NB4 (cell line): ENCODE measurements at regions not wholly inside any gene's neighbourhood (a gene's known extent, or its start where the extent isn't known, plus 50 kb on each side); places are given as distances from the start of the nearest gene placed in this dataset.

ENCODE experiments used
- POLR2A ChIP-seq: IDR thresholded peaks from 2 replicates; pipeline ENCODE4 v1.6.1; 2011; ENCODE audit warnings: mild to moderate bottlenecking; ENCODE audit not compliant: insufficient read length; ENCODE audit errors: extremely low read depth
- TF ChIP-seq, protein P1 (sequence below): IDR thresholded peaks from one replicate; pipeline ENCODE4 v1.5.1; 2012; ENCODE audit warnings: low read depth, low read length
- TF ChIP-seq, protein P2 (sequence below): IDR thresholded peaks from 2 replicates; pipeline ENCODE4 v1.6.1; 2011; ENCODE audit warnings: low read depth, low read length

DNA sequence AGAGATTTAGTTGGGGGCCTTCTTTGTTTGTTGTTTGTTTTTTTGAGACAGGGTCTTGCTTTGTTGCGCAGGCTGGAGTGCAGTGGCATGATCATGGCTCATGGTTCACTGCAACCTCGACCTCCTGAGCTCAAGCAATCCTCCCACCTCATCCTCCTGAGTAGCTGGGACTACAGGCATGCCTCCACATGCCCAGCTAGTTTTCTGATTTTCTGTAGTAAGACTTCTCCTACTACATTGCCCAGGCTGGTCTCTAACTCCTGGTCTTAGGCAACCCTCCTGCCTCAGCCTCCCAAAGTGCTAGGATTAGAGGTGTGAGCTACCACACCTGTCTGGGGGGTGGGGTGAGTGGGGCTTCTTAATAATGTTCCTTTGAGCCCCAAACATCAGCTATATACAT lies 148.3 kb upstream of the ADAMTS9 start:
- TF ChIP-seq, protein P1, sequence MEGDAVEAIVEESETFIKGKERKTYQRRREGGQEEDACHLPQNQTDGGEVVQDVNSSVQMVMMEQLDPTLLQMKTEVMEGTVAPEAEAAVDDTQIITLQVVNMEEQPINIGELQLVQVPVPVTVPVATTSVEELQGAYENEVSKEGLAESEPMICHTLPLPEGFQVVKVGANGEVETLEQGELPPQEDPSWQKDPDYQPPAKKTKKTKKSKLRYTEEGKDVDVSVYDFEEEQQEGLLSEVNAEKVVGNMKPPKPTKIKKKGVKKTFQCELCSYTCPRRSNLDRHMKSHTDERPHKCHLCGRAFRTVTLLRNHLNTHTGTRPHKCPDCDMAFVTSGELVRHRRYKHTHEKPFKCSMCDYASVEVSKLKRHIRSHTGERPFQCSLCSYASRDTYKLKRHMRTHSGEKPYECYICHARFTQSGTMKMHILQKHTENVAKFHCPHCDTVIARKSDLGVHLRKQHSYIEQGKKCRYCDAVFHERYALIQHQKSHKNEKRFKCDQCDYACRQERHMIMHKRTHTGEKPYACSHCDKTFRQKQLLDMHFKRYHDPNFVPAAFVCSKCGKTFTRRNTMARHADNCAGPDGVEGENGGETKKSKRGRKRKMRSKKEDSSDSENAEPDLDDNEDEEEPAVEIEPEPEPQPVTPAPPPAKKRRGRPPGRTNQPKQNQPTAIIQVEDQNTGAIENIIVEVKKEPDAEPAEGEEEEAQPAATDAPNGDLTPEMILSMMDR = no peak
- TF ChIP-seq POLR2A = no peak
- TF ChIP-seq, protein P2, sequence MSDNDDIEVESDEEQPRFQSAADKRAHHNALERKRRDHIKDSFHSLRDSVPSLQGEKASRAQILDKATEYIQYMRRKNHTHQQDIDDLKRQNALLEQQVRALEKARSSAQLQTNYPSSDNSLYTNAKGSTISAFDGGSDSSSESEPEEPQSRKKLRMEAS = no peak
